ENCODE measurements at regions not wholly inside any gene's neighbourhood (a gene's known extent, or its start where the extent isn't known, plus 50 kb on each side); places are given as distances from the start of the nearest gene placed in this dataset.

DNA sequence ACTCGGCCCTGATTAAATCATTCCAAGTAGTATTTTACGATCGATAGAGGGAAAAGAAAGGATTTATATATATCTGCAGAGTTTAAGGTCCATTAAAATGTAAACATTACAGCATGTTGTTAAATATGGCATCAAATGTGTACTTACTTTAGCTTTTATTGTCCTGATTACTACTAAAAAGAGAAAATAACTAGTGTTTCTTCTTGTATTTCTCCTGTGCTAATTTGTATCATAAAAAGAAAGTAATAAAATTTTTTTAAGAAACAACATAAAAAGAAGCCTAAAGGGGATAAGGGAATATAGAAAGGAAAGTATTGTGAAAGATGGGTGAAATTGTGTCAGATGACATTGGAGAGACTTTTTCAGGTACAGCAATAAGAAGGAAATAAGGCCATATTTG lies 300.3 kb upstream of the ARSJ start:
- POLR2A ChIA-PET = no interaction called here
- Mint-ChIP-seq H3K27ac (no peak overlapping the region), H3K4me3 (no peak overlapping the region)

DNA sequence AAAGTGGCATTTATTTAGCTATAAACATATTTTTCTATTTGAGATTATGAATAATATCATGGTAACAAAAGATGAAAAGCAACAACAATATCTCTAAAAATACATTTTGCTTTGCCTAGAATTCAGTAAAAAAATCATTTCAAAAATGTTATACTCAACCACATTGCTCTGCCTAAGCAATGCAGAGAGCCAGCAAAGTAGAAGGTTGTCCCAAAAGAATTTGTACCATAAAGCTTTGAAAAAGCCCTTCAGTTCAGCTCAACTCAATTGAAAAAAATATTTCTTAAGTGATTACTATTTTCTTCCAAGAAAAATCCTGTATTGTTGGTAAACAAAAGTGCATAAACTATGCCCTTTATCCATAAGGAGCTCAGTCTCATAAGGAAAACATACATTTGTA lies 301.2 kb upstream of the ARSJ start:
- CTCF ChIA-PET = no interaction called here
- DNase-seq = no peak
- POLR2A ChIA-PET = no interaction called here

More for the DNA sequence above, 300.3 kb upstream of the ARSJ start:
- CTCF ChIA-PET = no interaction called here
- Mint-ChIP-seq H3K9me3 (no peaks in the 10 kb centered on the region), H3K36me3 (ENCODE audit: low read depth) (no peaks in the 10 kb centered on the region), H3K27me3 (no peaks in the 10 kb centered on the region), H3K4me1 (no peaks in the 10 kb centered on the region)
- DNase-seq = no peak

GRCh38 chr4:114281164-114281960 lies 301.9 kb upstream of the ARSJ start:
- H3K36me3 Mint-ChIP-seq (ENCODE audit: low read depth) = no peaks in the 10 kb centered on the region
- H3K27ac Mint-ChIP-seq = no peak overlapping the region
- POLR2A ChIA-PET = no interaction called here
- no peak overlapping the region for H3K4me3 Mint-ChIP-seq
- H3K9me3 Mint-ChIP-seq = no peaks in the 10 kb centered on the region
- no peaks in the 10 kb centered on the region for H3K27me3 Mint-ChIP-seq
- CTCF ChIA-PET = no interaction called here
- H3K4me1 Mint-ChIP-seq = no peaks in the 10 kb centered on the region
- DNase-seq = no peak

More for the DNA sequence above, 301.2 kb upstream of the ARSJ start:
- no peak overlapping the region for H3K4me3 Mint-ChIP-seq
- no peaks in the 10 kb centered on the region for H3K27me3 Mint-ChIP-seq
- no peaks in the 10 kb centered on the region for H3K9me3 Mint-ChIP-seq
- no peaks in the 10 kb centered on the region for H3K4me1 Mint-ChIP-seq
- H3K36me3 Mint-ChIP-seq (ENCODE audit: low read depth) = no peaks in the 10 kb centered on the region
- H3K27ac Mint-ChIP-seq = no peak overlapping the region

DNA sequence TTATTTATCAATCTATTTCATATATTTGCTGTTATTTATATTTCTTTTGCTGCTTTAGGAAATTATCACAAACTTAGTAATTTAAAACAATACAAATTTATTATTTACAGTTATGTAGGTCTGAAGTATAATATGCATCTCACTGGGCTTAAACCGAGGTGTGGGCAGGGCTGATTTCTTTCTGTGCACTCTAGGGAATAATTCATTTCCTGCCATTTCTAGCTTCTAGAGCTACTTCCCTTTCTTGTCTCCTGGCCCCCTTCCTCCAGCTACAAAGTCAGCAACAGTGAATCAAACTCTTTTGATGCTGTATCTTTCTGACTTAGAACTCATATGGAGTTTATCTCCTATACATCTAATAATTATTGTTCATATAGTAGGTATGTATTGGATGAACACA lies 303.5 kb upstream of the ARSJ start:
- DNase-seq = no peak
- Mint-ChIP-seq H3K36me3 (ENCODE audit: low read depth) (no peaks in the 10 kb centered on the region), H3K4me3 (no peak overlapping the region), H3K27ac (no peak overlapping the region), H3K27me3 (no peaks in the 10 kb centered on the region), H3K4me1 (no peaks in the 10 kb centered on the region), H3K9me3 (no peaks in the 10 kb centered on the region)
- POLR2A ChIA-PET = no interaction called here
- CTCF ChIA-PET = no interaction called here

DNA sequence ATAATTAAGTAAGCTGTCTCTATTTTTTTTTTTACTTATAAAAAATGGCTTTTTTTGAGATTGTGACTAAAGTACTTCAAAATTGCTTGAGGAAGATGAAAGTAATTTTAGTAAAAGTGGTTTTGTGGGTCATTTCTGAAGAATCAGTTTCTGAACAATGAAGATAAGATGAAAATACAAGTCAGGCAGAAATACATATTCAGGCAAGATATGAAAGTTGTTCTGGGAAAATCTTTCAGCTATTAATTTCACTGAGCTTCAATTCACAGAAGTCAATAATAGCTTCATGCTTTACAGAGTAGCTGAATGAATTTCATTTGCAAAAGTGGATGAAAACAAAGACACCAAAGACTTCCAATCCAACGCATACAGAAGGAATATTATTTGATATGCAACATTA lies 305.2 kb upstream of the ARSJ start:
- ChIA-PET CTCF (no interaction called here), POLR2A (no interaction called here)
- no peaks in the 10 kb centered on the region for H3K9me3 Mint-ChIP-seq
- H3K36me3 Mint-ChIP-seq (ENCODE audit: low read depth) = no peaks in the 10 kb centered on the region
- no peak for DNase-seq
- no peaks in the 10 kb centered on the region for H3K4me1 Mint-ChIP-seq
- H3K4me3 Mint-ChIP-seq = no peak overlapping the region
- no peak overlapping the region for H3K27ac Mint-ChIP-seq
- no peaks in the 10 kb centered on the region for H3K27me3 Mint-ChIP-seq

DNA sequence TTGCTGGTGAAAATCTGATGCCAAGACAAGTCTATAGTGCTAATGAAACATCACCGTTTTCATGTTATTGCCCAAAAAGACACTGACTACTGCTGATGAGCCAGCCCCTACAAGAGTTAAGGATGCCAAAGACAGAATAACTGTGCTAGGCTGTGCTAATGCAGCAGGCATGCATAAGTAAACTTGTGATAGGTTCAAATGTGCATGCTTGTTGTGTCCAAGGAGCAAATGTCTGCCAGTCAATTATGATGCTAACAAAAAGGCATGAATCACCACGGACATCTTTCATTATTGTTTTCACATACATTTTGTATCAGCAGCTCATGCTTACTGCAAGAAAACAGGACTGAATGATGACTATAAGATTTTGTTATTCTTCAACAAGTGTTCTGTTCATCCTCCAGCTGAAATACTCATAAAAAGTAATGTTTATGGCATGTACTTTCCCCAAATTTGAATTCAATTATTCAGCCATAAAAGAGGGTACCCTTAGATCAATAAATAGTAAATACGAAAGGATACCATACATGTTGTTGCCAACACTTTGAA lies 306.9 kb upstream of the ARSJ start:
- Mint-ChIP-seq H3K4me3 (no peak overlapping the region), H3K9me3 (no peaks in the 10 kb centered on the region), H3K36me3 (ENCODE audit: low read depth) (no peaks in the 10 kb centered on the region), H3K4me1 (no peaks in the 10 kb centered on the region), H3K27ac (no peak overlapping the region), H3K27me3 (no peaks in the 10 kb centered on the region)
- ChIA-PET CTCF (no interaction called here), POLR2A (no interaction called here)
- no peak for DNase-seq

DNA sequence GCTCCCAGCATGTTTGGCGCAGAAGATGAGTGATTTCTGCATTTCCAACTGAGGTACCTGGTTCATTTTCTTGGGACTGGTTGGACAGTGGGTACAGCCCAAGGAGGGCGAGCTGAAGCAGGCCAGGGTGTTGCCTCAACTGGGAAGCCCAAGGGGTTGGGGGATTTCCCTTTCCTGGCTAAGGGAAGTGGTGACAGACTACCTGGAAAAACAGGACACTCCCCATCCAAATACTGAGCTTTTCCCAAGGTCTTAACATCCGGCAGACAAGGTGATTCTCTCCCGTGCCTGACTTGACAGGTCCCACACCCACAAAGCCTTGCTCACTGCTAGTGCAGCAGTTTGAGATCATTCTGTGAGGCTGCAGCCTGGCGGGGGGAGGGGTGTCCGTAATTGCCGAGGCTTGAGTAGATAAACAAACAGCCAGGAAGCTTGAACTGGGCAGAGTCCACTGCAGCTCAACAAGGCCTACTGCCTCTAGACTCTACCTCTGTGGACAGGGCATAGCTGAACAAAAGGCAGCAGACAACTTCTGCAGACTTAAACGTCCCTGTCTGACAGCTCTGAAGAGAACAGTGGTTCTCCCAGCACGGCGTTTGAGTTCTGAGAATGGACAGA lies 307.7 kb upstream of the ARSJ start:
- POLR2A ChIA-PET = no interaction called here
- CTCF ChIA-PET = no interaction called here
- Mint-ChIP-seq H3K4me3 (no peak overlapping the region), H3K36me3 (ENCODE audit: low read depth) (no peaks in the 10 kb centered on the region), H3K4me1 (no peaks in the 10 kb centered on the region), H3K27ac (no peak overlapping the region), H3K27me3 (no peaks in the 10 kb centered on the region), H3K9me3 (no peaks in the 10 kb centered on the region)
- DNase-seq = no peak

GRCh38 chr4:114296126-114296525 lies 302.5 kb upstream of the UGT8 start:
- H3K9me3 Mint-ChIP-seq = peaks cover 12% of the 10 kb centered on the region
- no peak for DNase-seq
- POLR2A ChIA-PET = no interaction called here
- CTCF ChIA-PET = no interaction called here
- H3K27me3 Mint-ChIP-seq = no peaks in the 10 kb centered on the region
- no peak overlapping the region for H3K4me3 Mint-ChIP-seq
- no peaks in the 10 kb centered on the region for H3K36me3 Mint-ChIP-seq (ENCODE audit: low read depth)
- H3K4me1 Mint-ChIP-seq = no peaks in the 10 kb centered on the region
- H3K27ac Mint-ChIP-seq = no peak overlapping the region

DNA sequence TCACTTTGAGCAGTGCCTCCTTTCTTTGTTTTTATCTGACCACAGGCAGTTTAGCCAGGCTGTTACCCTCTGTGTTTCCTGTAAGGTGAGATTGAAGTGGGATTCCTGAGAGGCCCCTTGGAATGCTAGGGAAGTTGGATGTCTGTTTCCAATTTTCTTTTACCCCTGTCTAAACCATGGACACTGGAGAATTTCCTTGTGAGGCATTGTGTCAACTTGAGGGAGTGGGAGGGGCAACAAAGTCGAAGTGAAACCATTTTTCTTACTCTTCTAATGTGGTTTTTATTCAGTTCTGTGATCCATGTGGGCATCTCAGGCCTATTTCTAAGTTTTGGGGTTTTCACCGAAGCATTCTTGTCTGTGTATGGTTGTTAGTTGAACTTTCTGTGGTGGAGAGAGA lies 296.1 kb upstream of the UGT8 start:
- ChIA-PET CTCF (no interaction called here), POLR2A (no interaction called here)

GRCh38 chr4:114304046-114304445 lies 294.6 kb upstream of the UGT8 start:
- Mint-ChIP-seq H3K27ac (no peak overlapping the region), H3K4me3 (no peak overlapping the region), H3K9me3 (no peaks in the 10 kb centered on the region), H3K36me3 (ENCODE audit: low read depth) (no peaks in the 10 kb centered on the region), H3K4me1 (no peaks in the 10 kb centered on the region), H3K27me3 (no peaks in the 10 kb centered on the region)
- no peak for DNase-seq
- ChIA-PET CTCF (no interaction called here), POLR2A (no interaction called here)

More for the DNA sequence above, 296.1 kb upstream of the UGT8 start:
- no peaks in the 10 kb centered on the region for H3K36me3 Mint-ChIP-seq (ENCODE audit: low read depth)
- DNase-seq = no peak
- H3K4me3 Mint-ChIP-seq = no peak overlapping the region
- H3K4me1 Mint-ChIP-seq = no peaks in the 10 kb centered on the region
- no peaks in the 10 kb centered on the region for H3K27me3 Mint-ChIP-seq
- no peaks in the 10 kb centered on the region for H3K9me3 Mint-ChIP-seq
- H3K27ac Mint-ChIP-seq = no peak overlapping the region

- Mint-ChIP-seq H3K27me3 (no peaks in the 10 kb centered on the region), H3K27ac (no peak overlapping the region), H3K4me1 (no peaks in the 10 kb centered on the region), H3K9me3 (no peaks in the 10 kb centered on the region), H3K4me3 (no peak overlapping the region), H3K36me3 (ENCODE audit: low read depth) (no peaks in the 10 kb centered on the region)
- ChIA-PET POLR2A (no interaction called here), CTCF (no interaction called here)
- DNase-seq = no peak
These were observed 294.0 kb upstream of the UGT8 start for GRCh38 chr4:114304567-114304966.

DNA sequence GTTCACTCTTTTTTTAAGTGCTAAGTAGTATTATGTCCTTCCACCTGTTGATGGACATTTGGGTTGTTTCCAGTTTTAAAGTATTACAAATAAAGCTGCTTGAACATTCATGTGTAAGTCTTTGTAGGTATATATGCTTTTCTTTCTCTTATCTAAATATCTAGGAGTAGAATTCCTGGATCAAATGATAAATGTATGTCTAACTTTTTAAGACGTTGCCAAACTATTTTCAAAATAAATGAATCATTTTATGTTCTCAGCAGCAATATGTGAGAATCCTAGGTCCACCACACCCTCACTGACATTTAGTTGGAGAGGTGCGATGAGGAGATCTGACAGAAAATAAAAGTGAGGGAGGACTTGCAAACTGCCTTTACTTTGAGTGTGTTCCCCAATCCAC lies 291.7 kb upstream of the UGT8 start:
- Mint-ChIP-seq H3K27ac (no peak overlapping the region), H3K36me3 (ENCODE audit: low read depth) (no peaks in the 10 kb centered on the region), H3K4me3 (no peak overlapping the region), H3K27me3 (no peaks in the 10 kb centered on the region), H3K9me3 (no peaks in the 10 kb centered on the region), H3K4me1 (no peaks in the 10 kb centered on the region)
- DNase-seq = no peak
- ChIA-PET POLR2A (no interaction called here), CTCF (no interaction called here)

- H3K9me3 Mint-ChIP-seq = no peaks in the 10 kb centered on the region
- no peaks in the 10 kb centered on the region for H3K36me3 Mint-ChIP-seq (ENCODE audit: low read depth)
- H3K27ac Mint-ChIP-seq = no peak overlapping the region
- H3K27me3 Mint-ChIP-seq = no peaks in the 10 kb centered on the region
- DNase-seq = no peak
- POLR2A ChIA-PET = no interaction called here
- H3K4me3 Mint-ChIP-seq = no peak overlapping the region
- CTCF ChIA-PET = no interaction called here
- no peaks in the 10 kb centered on the region for H3K4me1 Mint-ChIP-seq
These were observed 288.2 kb upstream of the UGT8 start for GRCh38 chr4:114310296-114310925.

DNA sequence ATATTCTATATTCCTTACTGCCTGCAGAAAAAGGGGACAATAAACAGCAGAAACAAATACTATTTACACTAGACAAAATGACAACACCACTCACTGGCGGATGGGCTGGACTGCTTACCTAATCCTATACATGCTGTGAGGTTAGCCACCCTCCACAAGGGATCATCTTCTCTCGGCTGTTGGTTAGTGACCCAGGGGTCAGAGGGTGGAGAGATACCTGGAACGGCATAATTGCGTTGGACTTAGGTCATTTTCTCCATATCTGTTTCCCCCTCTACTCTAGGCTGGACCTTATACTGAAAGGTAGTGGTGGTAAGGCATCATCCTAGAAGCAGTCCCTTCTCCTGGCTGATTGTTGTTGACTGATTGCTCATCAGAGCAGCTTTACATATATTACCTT lies 286.8 kb upstream of the UGT8 start:
- Mint-ChIP-seq H3K4me1 (no peaks in the 10 kb centered on the region), H3K36me3 (ENCODE audit: low read depth) (no peaks in the 10 kb centered on the region), H3K4me3 (no peak overlapping the region), H3K9me3 (no peaks in the 10 kb centered on the region), H3K27me3 (no peaks in the 10 kb centered on the region), H3K27ac (no peak overlapping the region)
- ChIA-PET CTCF (no interaction called here), POLR2A (no interaction called here)
- no peak for DNase-seq

Measured in activated CD4-positive, alpha-beta T cell treated with anti-CD3 and anti-CD28 coated beads, Interleukin-2, amount 10 ng/mL, durations not matched to agents 7 days and 5 days (primary cell).